ENCODE measurements at regions not wholly inside any gene's neighbourhood (a gene's known extent, or its start where the extent isn't known, plus 50 kb on each side); places are given as distances from the start of the nearest gene placed in this dataset.

GRCh38 chr5:115369430-115370144 is 73.1 kb upstream of the CCDC112 start:
- Histone ChIP-seq H3K9me3 (no peaks in the 10 kb centered on the region), H3K4me3 (no peak overlapping the region), H3K4me1 (ENCODE audit: control insufficient read depth in 1 of 2, low read depth in 2 of 2) (no peaks in the 10 kb centered on the region), H3K36me3 (no peaks in the 10 kb centered on the region), H3K27ac (no peak overlapping the region), H3K27me3 (replicated peaks; ENCODE audit: insufficient read depth) (no peaks in the 10 kb centered on the region)
- DNase-seq (ENCODE audit: low spot score) = no peak
- TF ChIP-seq, protein P1, sequence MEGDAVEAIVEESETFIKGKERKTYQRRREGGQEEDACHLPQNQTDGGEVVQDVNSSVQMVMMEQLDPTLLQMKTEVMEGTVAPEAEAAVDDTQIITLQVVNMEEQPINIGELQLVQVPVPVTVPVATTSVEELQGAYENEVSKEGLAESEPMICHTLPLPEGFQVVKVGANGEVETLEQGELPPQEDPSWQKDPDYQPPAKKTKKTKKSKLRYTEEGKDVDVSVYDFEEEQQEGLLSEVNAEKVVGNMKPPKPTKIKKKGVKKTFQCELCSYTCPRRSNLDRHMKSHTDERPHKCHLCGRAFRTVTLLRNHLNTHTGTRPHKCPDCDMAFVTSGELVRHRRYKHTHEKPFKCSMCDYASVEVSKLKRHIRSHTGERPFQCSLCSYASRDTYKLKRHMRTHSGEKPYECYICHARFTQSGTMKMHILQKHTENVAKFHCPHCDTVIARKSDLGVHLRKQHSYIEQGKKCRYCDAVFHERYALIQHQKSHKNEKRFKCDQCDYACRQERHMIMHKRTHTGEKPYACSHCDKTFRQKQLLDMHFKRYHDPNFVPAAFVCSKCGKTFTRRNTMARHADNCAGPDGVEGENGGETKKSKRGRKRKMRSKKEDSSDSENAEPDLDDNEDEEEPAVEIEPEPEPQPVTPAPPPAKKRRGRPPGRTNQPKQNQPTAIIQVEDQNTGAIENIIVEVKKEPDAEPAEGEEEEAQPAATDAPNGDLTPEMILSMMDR (IDR thresholded peaks at IDR 0.05) = no peak
- ATAC-seq (ENCODE audit: insufficient number of reproducible peaks, low FRiP score, low read depth) = no peak

DNA sequence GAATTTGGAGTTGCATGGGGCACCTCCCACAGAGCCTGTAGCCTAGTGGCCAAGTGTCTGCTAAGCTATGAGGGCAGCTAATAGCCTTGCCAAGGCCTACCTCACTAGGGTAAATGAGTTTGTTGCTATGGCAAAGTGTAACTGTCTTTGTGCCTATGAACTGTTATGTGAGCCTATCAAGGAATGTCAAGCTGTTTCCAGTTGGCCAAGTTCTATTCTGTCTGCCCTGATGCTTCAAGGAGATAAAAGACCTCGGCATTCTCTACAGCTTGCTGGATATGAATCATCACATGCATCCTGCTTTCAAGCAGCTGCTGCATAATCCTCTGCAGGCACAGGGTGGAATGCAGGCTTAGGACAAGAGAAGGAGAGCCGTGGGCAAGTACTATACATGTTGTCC is 69.8 kb upstream of the CCDC112 start:
- no peaks in the 10 kb centered on the region for H3K9me3 ChIP-seq
- TF ChIP-seq, protein P1 (IDR thresholded peaks at IDR 0.05) = no peak
- no peak overlapping the region for H3K27ac ChIP-seq
- no peaks in the 10 kb centered on the region for H3K36me3 ChIP-seq
- ATAC-seq (ENCODE audit: insufficient number of reproducible peaks, low FRiP score, low read depth) (no peak), DNase-seq (ENCODE audit: low spot score) (no peak)
- H3K4me1 ChIP-seq (ENCODE audit: control insufficient read depth in 1 of 2, low read depth in 2 of 2) = no peaks in the 10 kb centered on the region
- no peak overlapping the region for H3K4me3 ChIP-seq
- H3K27me3 ChIP-seq (replicated peaks; ENCODE audit: insufficient read depth) = no peaks in the 10 kb centered on the region

DNA sequence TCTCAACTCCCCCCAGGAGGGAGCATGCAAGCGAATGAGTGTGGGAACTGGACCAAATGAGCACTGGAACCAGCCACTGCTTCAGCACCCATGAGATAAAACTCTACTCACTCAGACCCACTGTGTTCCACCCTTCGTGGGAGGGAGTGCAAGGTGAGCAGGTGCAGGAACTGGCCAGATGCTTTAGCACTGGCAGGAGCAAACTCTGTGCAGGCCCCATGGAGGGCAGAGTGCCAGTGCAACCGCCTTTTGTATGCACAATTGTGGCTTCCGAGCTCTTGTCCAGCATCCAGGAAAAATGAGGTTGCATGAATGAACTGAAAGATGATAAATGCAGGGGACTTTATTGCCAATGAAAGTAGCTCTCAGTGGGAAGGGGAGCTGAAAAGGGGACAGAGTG is 67.4 kb upstream of the CCDC112 start:
- no peaks in the 10 kb centered on the region for H3K4me1 ChIP-seq (ENCODE audit: control insufficient read depth in 1 of 2, low read depth in 2 of 2)
- DNase-seq (ENCODE audit: low spot score) (no peak), ATAC-seq (ENCODE audit: insufficient number of reproducible peaks, low FRiP score, low read depth) (no peak)
- no peak overlapping the region for H3K27ac ChIP-seq
- H3K9me3 ChIP-seq = no peaks in the 10 kb centered on the region
- no peaks in the 10 kb centered on the region for H3K27me3 ChIP-seq (replicated peaks; ENCODE audit: insufficient read depth)
- TF ChIP-seq, protein P1 (IDR thresholded peaks at IDR 0.05) = no peak
- H3K4me3 ChIP-seq = no peak overlapping the region
- H3K36me3 ChIP-seq = no peaks in the 10 kb centered on the region

GRCh38 chr5:115360046-115360685 is 63.7 kb upstream of the CCDC112 start:
- ATAC-seq (ENCODE audit: insufficient number of reproducible peaks, low FRiP score, low read depth) (no peak), DNase-seq (ENCODE audit: low spot score) (no peak)
- Histone ChIP-seq H3K9me3 (no peaks in the 10 kb centered on the region), H3K27ac (no peak overlapping the region), H3K4me1 (ENCODE audit: control insufficient read depth in 1 of 2, low read depth in 2 of 2) (no peaks in the 10 kb centered on the region), H3K27me3 (replicated peaks; ENCODE audit: insufficient read depth) (no peaks in the 10 kb centered on the region), H3K36me3 (no peaks in the 10 kb centered on the region), H3K4me3 (no peak overlapping the region)
- TF ChIP-seq, protein P1 (IDR thresholded peaks at IDR 0.05) = no peak

DNA sequence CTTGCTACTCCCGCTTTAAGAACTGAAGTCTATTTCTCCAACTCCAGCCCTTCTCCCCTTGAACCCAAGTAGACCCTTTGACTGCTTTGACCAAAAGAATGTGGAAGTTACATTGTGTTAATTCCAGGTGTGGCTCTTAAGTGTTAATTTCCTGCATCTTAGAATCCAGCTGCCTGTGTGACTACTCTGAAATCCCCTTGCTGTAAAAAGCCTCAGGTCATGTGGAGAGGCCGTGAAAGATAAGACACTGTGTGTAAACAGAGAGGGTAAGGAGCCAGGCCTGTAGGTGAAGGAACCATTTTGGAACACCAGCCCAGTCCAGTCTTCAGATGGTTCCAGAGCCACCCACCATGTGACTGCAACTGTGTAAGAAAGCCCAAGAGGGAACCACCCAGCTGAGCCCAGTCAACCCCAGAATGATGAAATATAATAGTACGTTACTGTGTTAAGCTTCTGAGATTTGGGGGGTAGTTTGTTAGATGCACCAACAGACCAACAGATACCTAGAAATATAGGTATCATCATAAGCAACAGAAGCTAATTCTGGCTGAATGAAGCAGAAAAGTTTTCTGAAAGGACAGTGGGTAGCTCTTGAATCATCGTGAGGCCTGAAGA is 59.4 kb upstream of the CCDC112 start:
- ATAC-seq (ENCODE audit: insufficient number of reproducible peaks, low FRiP score, low read depth) = no peak
- TF ChIP-seq, protein P1 (IDR thresholded peaks at IDR 0.05) = no peak
- Histone ChIP-seq H3K4me3 (no peak overlapping the region), H3K27ac (no peak overlapping the region), H3K9me3 (no peaks in the 10 kb centered on the region), H3K36me3 (no peaks in the 10 kb centered on the region), H3K27me3 (replicated peaks; ENCODE audit: insufficient read depth) (no peaks in the 10 kb centered on the region), H3K4me1 (ENCODE audit: control insufficient read depth in 1 of 2, low read depth in 2 of 2) (no peaks in the 10 kb centered on the region)
- DNase-seq (ENCODE audit: low spot score) = no peak
